Astrocyte (in vitro differentiated cells and primary cell): ENCODE measurements at regions not wholly inside any gene's neighbourhood (a gene's known extent, or its start where the extent isn't known, plus 50 kb on each side); places are given as distances from the start of the nearest gene placed in this dataset.

Experiments
- EZH2 ChIP-seq: IDR thresholded peaks from 2 replicates; pipeline ENCODE4 v1.6.1; 2012; ENCODE audit warnings: mild to moderate bottlenecking, low read length, inconsistent platforms; ENCODE audit not compliant: insufficient read depth
- TF ChIP-seq, protein P1 (sequence below): IDR thresholded peaks from 2 replicates; pipeline ENCODE4 v1.5.1; 2011; ENCODE audit warnings: low read depth, mild to moderate bottlenecking, inconsistent platforms, low read length, moderate library complexity; ENCODE audit not compliant: insufficient read depth

DNA sequence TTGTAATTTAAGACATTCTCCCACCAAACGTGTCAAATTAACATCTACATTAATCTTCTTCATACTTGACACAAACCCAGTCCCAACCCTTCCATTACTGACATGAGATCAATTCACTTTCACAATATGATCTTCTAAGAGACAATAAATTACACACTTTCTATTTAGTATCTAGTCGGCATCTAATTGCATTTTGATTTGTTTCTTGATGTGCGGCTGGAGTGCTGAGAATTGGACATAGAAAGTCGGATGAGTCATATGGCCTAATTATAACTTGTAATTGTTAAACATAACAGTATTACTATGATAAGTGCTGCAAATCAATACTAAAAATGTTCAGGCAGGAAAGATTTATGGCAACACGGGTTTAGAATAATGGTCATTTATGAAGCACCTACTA lies 78.4 kb upstream of the RORA start:
- TF ChIP-seq, protein P1, sequence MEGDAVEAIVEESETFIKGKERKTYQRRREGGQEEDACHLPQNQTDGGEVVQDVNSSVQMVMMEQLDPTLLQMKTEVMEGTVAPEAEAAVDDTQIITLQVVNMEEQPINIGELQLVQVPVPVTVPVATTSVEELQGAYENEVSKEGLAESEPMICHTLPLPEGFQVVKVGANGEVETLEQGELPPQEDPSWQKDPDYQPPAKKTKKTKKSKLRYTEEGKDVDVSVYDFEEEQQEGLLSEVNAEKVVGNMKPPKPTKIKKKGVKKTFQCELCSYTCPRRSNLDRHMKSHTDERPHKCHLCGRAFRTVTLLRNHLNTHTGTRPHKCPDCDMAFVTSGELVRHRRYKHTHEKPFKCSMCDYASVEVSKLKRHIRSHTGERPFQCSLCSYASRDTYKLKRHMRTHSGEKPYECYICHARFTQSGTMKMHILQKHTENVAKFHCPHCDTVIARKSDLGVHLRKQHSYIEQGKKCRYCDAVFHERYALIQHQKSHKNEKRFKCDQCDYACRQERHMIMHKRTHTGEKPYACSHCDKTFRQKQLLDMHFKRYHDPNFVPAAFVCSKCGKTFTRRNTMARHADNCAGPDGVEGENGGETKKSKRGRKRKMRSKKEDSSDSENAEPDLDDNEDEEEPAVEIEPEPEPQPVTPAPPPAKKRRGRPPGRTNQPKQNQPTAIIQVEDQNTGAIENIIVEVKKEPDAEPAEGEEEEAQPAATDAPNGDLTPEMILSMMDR = no peak
- no peak for TF ChIP-seq EZH2
